Mesendoderm (in vitro differentiated cells): ENCODE measurements at regions not wholly inside any gene's neighbourhood (a gene's known extent, or its start where the extent isn't known, plus 50 kb on each side); places are given as distances from the start of the nearest gene placed in this dataset.
A peak's percentile ranks its signal among the peaks of the same experiment; 100 is the strongest.

Experiments
- DNase-seq: peaks from one replicate; pipeline ENCODE4 v3.0.0; 2013
- H2AK5ac ChIP-seq: 2 replicates; pipeline ENCODE4 v1.6.1; 2013; ENCODE audit warnings: low read length, inconsistent platforms
- H2BK120ac ChIP-seq: 2 replicates; pipeline ENCODE4 v1.6.1; 2013; ENCODE audit warnings: low read depth, mild to moderate bottlenecking, low read length, moderate library complexity, mixed read lengths
- H2BK15ac ChIP-seq: replicated peaks from 2 replicates; pipeline ENCODE4 v1.6.1; 2013; ENCODE audit warnings: low read depth, mild to moderate bottlenecking, moderate library complexity
- H2BK5ac ChIP-seq: 2 replicates; pipeline ENCODE4 v1.6.1; 2013; ENCODE audit warnings: low read length, inconsistent platforms
- H3K18ac ChIP-seq: 2 replicates; pipeline ENCODE4 v1.6.1; 2013; ENCODE audit warnings: mild to moderate bottlenecking, low read length, mixed read lengths
- H3K23ac ChIP-seq: one replicate; pipeline ENCODE4 v1.6.1; 2013; ENCODE audit warnings: low read length
- H3K27ac ChIP-seq: 2 replicates; pipeline ENCODE4 v1.5.1; 2013; ENCODE audit warnings: low read depth, mild to moderate bottlenecking, inconsistent platforms, low read length, moderate library complexity
- H3K27me3 ChIP-seq: 2 replicates; pipeline ENCODE4 v1.6.1; 2013; ENCODE audit warnings: low read length, control low read depth, mild to moderate bottlenecking, inconsistent platforms; ENCODE audit not compliant: insufficient read depth, poor library complexity
- H3K36me3 ChIP-seq: 2 replicates; pipeline ENCODE4 v1.6.1; 2013; ENCODE audit warnings: low read length, inconsistent platforms; ENCODE audit not compliant: control insufficient read depth, insufficient read depth
- H3K4ac ChIP-seq: one replicate; pipeline ENCODE4 v1.6.1; 2013; ENCODE audit warnings: low read depth, mild to moderate bottlenecking, low read length, moderate library complexity
- H3K4me1 ChIP-seq: 2 replicates; pipeline ENCODE4 v1.6.1; 2013; ENCODE audit warnings: low read depth, low read length, inconsistent platforms; ENCODE audit not compliant: control insufficient read depth
- H3K4me2 ChIP-seq: 2 replicates; pipeline ENCODE4 v1.6.1; 2013; ENCODE audit warnings: low read length
- H3K4me3 ChIP-seq: 2 replicates; pipeline ENCODE4 v1.5.1; 2013; ENCODE audit warnings: mild to moderate bottlenecking, low read length
- H3K56ac ChIP-seq: one replicate; pipeline ENCODE4 v1.6.1; 2013; ENCODE audit warnings: low read length
- H3K79me1 ChIP-seq: 2 replicates; pipeline ENCODE4 v1.6.1; 2013; ENCODE audit warnings: low read length, inconsistent platforms
- H3K79me2 ChIP-seq: 2 replicates; pipeline ENCODE4 v1.6.1; 2013; ENCODE audit warnings: mild to moderate bottlenecking, low read length; ENCODE audit not compliant: control insufficient read depth, insufficient read depth
- H3K9ac ChIP-seq: 2 replicates; pipeline ENCODE4 v1.6.1; 2013; ENCODE audit warnings: low read length, inconsistent platforms
- H4K5ac ChIP-seq: one replicate; pipeline ENCODE4 v1.6.1; 2013; ENCODE audit warnings: low read length
- H4K8ac ChIP-seq: one replicate; pipeline ENCODE4 v1.6.1; 2013; ENCODE audit warnings: low read depth, mild to moderate bottlenecking, control low read depth, low read length, moderate library complexity
- whole genome bisulfite sequencing: extraction: QIAGEN DNeasy Blood & Tissue Kit; methylation state at CpG from one replicate; pipeline ENCODE4 v1.1.7; 2013; ENCODE audit warnings: low lambda C conversion rate, missing lambda C conversion rate; ENCODE audit not compliant: insufficient coverage; ENCODE audit errors: extremely low coverage; 5-methylcytosine and 5-hydroxymethylcytosine counted together

DNA sequence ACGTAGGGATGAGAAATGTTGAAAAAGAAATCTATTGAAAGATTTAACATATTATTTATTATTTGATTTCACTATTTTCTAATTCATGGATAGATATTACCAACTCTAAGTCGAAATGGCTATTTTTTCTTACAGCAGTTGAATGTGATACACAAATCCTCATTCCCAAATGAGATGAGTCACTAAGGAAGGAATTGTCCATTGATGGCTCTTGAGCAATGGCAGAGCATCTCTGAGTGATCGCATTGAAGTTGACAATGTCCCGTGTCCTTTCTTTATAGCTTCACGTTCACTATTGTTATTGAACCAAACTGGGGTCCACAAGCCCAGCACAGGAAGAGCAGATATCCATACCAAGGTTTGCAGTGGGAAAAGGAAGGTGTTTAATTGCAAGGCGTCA lies 648.3 kb upstream of the SPRY2 start:
- no peaks in the 10 kb centered on the region for H3K27me3 ChIP-seq
- no peak overlapping the region for H4K8ac ChIP-seq
- H2BK15ac ChIP-seq = no peak overlapping the region
- H3K4me2 ChIP-seq = no peak overlapping the region
- no peak overlapping the region for H3K23ac ChIP-seq
- DNase-seq = no peak
- H3K27ac ChIP-seq = no peak overlapping the region
- no peak overlapping the region for H3K56ac ChIP-seq
- no peak overlapping the region for H4K5ac ChIP-seq
- no peak overlapping the region for H3K18ac ChIP-seq
- no peak overlapping the region for H2BK120ac ChIP-seq
- H3K4ac ChIP-seq = no peak overlapping the region
- no peaks in the 10 kb centered on the region for H3K79me2 ChIP-seq
- H3K9ac ChIP-seq = no peak overlapping the region
- H2AK5ac ChIP-seq = no peak overlapping the region
- WGBS = no CpG with 5 or more reads among the region's 6 CpGs
- H3K36me3 ChIP-seq = no peaks in the 10 kb centered on the region
- H2BK5ac ChIP-seq = no peak overlapping the region
- H3K4me3 ChIP-seq = no peak overlapping the region
- H3K79me1 ChIP-seq = no peaks in the 10 kb centered on the region
- H3K4me1 ChIP-seq = no peaks in the 10 kb centered on the region

DNA sequence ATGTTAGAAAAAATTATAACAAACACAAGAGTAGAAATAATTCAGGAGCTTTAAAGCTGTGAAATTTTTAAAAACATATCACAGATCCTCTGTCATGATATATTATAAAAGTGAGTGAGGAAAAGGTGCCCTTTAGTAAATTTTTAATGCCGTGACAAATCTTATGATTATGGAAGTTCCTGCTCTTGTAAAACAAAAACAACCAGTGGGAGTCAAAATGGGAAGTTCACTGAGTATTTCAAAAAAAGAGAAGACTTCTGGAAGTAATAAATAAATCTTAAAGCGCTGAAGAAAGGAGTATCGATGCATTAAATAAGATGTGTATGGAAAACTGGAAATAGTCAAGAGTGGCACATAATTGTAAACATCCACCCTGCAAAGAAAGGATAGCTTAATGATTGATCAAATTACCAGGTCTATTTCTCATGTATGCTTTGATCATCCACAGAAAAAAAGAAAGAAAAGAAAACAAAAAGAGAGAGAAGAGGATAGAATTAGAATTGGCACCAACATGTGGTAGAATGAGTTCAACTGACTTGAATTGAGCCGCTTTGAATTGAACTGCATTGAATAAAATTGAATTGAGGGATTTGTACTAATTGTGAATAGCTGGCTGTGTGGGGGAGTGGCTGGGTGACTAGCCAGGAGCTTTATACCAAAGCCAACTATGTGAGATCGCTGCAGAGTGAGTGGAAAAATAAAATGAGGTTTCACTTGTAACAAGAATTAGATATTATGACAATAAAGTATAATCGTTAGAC lies 647.6 kb upstream of the SPRY2 start:
- no peak overlapping the region for H3K4me3 ChIP-seq
- no peaks in the 10 kb centered on the region for H3K79me2 ChIP-seq
- H3K9ac ChIP-seq = no peak overlapping the region
- no peak for DNase-seq
- H3K36me3 ChIP-seq = no peaks in the 10 kb centered on the region
- H3K79me1 ChIP-seq = no peaks in the 10 kb centered on the region
- H3K4me1 ChIP-seq = no peaks in the 10 kb centered on the region
- no peak overlapping the region for H3K4me2 ChIP-seq
- H2AK5ac ChIP-seq = no peak overlapping the region
- H4K8ac ChIP-seq = no peak overlapping the region
- no peak overlapping the region for H3K4ac ChIP-seq
- H2BK15ac ChIP-seq = no peak overlapping the region
- H4K5ac ChIP-seq = no peak overlapping the region
- no peak overlapping the region for H3K23ac ChIP-seq
- no peak overlapping the region for H3K27ac ChIP-seq
- H3K56ac ChIP-seq = no peak overlapping the region
- no peaks in the 10 kb centered on the region for H3K27me3 ChIP-seq
- no peak overlapping the region for H2BK120ac ChIP-seq
- no CpG with 5 or more reads among the region's 6 CpGs for WGBS
- H2BK5ac ChIP-seq = no peak overlapping the region
- no peak overlapping the region for H3K18ac ChIP-seq

DNA sequence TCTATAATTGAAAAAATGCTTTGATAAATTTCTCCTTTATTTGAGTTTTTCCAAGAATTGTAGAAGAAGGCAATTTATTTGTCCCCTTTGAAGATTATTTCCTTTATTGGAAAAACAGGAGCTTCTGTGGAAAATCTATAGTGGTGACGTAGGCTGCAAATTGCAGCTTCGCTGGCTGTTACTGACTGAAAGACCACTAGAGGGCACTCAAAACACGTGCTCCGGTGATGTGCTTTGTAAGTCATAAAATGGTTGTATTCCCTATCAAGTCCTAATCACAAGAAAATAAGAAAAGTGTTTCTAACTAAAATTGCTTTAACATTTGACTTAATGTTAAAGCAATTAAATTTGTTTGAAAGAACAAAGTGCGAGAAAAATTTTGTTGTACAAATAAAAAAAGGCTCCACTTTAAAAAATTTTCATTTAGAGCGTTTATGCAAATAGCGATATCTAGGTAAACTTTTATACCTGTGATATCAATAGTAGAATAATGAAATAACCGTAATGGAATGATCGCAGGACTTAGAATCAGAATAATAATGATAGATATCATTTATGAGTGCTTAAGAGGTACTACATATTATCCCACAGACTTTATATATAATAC lies 638.2 kb upstream of the SPRY2 start:
- no peak overlapping the region for H2AK5ac ChIP-seq
- H3K4ac ChIP-seq = no peak overlapping the region
- H3K4me1 ChIP-seq = no peaks in the 10 kb centered on the region
- no CpG with 5 or more reads among the region's 9 CpGs for WGBS
- no peak overlapping the region for H3K23ac ChIP-seq
- no peaks in the 10 kb centered on the region for H3K27me3 ChIP-seq
- H3K18ac ChIP-seq = no peak overlapping the region
- no peaks in the 10 kb centered on the region for H3K36me3 ChIP-seq
- no peak overlapping the region for H2BK15ac ChIP-seq
- no peak overlapping the region for H3K56ac ChIP-seq
- no peak overlapping the region for H3K27ac ChIP-seq
- H3K4me2 ChIP-seq = no peak overlapping the region
- H2BK5ac ChIP-seq = no peak overlapping the region
- no peak overlapping the region for H3K9ac ChIP-seq
- no peak overlapping the region for H2BK120ac ChIP-seq
- H3K79me1 ChIP-seq = no peaks in the 10 kb centered on the region
- H4K5ac ChIP-seq = no peak overlapping the region
- H3K79me2 ChIP-seq = no peaks in the 10 kb centered on the region
- H3K4me3 ChIP-seq = no peak overlapping the region
- peak; percentile 75 for DNase-seq
- H4K8ac ChIP-seq = no peak overlapping the region

DNA sequence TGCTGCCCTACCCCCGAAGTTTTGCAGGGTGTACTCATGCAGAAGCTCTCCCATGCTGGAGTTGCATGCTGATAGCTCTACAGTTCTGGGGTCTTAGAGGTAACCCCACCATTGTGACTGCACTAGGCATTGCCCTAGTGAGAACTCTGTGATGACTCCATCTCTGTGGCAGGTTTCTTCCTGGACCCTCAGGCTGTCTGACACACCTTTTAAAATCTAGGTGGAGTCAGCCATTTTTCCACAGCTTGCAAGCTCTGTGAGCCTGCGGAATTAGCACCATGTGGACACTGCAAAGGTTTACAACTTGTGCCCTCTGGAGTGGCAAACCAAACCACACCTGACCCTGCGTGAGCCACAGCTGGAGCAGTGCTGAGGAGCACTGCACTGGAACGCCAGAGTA lies 636.2 kb upstream of the SPRY2 start:
- Histone ChIP-seq H3K27me3 (no peaks in the 10 kb centered on the region), H4K8ac (no peak overlapping the region), H3K9ac (no peak overlapping the region), H3K27ac (no peak overlapping the region), H3K79me1 (no peaks in the 10 kb centered on the region), H4K5ac (no peak overlapping the region), H3K4me2 (no peak overlapping the region), H3K56ac (no peak overlapping the region), H3K36me3 (no peaks in the 10 kb centered on the region), H2AK5ac (no peak overlapping the region), H3K23ac (no peak overlapping the region), H3K18ac (no peak overlapping the region), H3K4me3 (no peak overlapping the region), H3K4ac (no peak overlapping the region), H2BK15ac (peak overlapping the region; percentile 67), H3K79me2 (no peaks in the 10 kb centered on the region), H2BK5ac (no peak overlapping the region), H3K4me1 (no peaks in the 10 kb centered on the region), H2BK120ac (no peak overlapping the region)
- no peak for DNase-seq
- WGBS = no CpG with 5 or more reads among the region's 4 CpGs

DNA sequence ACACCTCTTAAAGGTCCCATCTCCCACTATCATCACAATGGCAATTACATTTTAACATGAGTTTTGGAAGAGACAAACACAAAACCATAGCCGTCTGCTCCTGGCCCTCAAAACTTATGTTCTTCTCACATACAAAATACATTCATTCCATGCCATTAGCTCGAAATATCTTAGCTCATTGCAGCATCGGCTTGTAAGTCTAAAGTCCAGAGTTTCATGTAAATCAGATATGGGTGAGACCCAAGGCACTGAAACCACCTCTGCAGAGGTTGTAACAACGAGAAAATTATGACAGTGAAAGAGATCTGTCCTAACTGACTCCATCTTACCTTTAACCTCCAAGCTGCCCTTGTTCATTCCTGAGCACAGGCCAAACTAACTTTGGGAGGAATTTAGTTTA lies 635.0 kb upstream of the SPRY2 start:
- Histone ChIP-seq H2BK120ac (no peak overlapping the region), H3K4me3 (no peak overlapping the region), H4K5ac (no peak overlapping the region), H2BK5ac (no peak overlapping the region), H3K27ac (no peak overlapping the region), H3K4ac (no peak overlapping the region), H3K18ac (no peak overlapping the region), H3K27me3 (no peaks in the 10 kb centered on the region), H3K9ac (no peak overlapping the region), H3K4me2 (no peak overlapping the region), H4K8ac (no peak overlapping the region), H3K79me1 (no peaks in the 10 kb centered on the region), H3K56ac (no peak overlapping the region), H3K23ac (no peak overlapping the region), H2BK15ac (no peak overlapping the region), H3K36me3 (no peaks in the 10 kb centered on the region), H2AK5ac (no peak overlapping the region), H3K79me2 (no peaks in the 10 kb centered on the region), H3K4me1 (no peaks in the 10 kb centered on the region)
- no peak for DNase-seq
- no CpG with 5 or more reads among the region's 4 CpGs for WGBS

DNA sequence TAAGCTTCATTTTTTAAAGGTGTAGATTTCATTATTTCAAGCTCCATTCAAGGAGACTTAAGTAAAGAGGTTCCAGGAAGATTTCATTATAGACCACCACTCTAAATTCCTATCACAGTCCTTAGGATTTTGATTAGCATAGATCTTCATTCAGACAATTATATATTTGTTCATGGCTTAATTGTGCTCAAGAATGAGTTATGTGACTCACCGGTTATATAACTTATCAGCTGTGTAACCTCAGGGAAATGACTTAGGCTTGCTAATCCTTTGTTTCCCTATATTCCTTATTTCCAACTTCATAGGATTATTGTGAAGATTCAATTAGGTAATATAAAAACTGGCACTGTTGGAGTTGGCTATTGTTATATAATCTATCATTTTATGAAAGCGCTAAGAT lies 632.8 kb upstream of the SPRY2 start:
- Histone ChIP-seq H2BK15ac (no peak overlapping the region), H3K18ac (no peak overlapping the region), H3K9ac (no peak overlapping the region), H3K4me2 (no peak overlapping the region), H3K79me2 (no peaks in the 10 kb centered on the region), H3K79me1 (no peaks in the 10 kb centered on the region), H3K4me3 (no peak overlapping the region), H3K4me1 (no peaks in the 10 kb centered on the region), H3K56ac (no peak overlapping the region), H4K8ac (no peak overlapping the region), H3K27me3 (no peaks in the 10 kb centered on the region), H4K5ac (no peak overlapping the region), H3K4ac (no peak overlapping the region), H3K23ac (no peak overlapping the region), H2BK5ac (no peak overlapping the region), H2BK120ac (no peak overlapping the region), H2AK5ac (no peak overlapping the region), H3K27ac (no peak overlapping the region), H3K36me3 (no peaks in the 10 kb centered on the region)
- no CpG with 5 or more reads among the region's 2 CpGs for WGBS
- DNase-seq = no peak
